Activated CD4-positive, alpha-beta T cell treated with anti-CD3 and anti-CD28 coated beads, Interleukin-2, amount 50 U/mL, for 1 hour (primary cell): ENCODE measurements at regions not wholly inside any gene's neighbourhood (a gene's known extent, or its start where the extent isn't known, plus 50 kb on each side); places are given as distances from the start of the nearest gene placed in this dataset.

ENCODE experiments used
- DNase-seq: peaks from one replicate; pipeline ENCODE4 v3.0.0-alpha.2; 2020

- DNase-seq = no peak
These were observed 57.1 kb upstream of the SAMSN1 start for GRCh38 chr21:14603202-14603601.

DNA sequence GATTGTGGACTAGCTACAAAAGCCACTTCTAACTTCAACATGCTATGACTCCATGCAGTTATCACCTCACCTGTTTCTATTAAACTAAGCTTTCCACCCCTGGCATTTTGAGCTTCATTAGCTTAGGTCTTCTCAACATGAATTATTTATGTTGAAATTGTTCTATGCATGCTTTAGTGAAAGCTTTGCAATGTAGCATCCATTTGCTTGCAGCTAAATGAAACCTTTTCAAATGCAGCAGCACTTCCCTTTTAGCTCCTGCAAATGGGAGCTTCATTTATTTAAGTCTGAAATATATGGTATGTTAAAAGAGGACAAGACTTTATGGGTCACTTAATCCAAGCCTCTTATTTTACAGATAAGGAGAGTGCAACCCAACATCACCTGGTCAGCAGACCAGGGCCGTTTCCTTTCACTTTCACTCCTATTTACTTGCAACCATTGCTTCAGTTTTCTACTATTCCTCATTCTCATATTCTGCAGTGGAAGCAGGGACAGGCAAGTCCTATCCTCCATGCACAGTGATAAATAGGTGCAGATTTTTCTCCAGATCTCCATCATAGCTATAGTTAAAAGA lies 56.4 kb upstream of the SAMSN1 start:
- no peak for DNase-seq

DNA sequence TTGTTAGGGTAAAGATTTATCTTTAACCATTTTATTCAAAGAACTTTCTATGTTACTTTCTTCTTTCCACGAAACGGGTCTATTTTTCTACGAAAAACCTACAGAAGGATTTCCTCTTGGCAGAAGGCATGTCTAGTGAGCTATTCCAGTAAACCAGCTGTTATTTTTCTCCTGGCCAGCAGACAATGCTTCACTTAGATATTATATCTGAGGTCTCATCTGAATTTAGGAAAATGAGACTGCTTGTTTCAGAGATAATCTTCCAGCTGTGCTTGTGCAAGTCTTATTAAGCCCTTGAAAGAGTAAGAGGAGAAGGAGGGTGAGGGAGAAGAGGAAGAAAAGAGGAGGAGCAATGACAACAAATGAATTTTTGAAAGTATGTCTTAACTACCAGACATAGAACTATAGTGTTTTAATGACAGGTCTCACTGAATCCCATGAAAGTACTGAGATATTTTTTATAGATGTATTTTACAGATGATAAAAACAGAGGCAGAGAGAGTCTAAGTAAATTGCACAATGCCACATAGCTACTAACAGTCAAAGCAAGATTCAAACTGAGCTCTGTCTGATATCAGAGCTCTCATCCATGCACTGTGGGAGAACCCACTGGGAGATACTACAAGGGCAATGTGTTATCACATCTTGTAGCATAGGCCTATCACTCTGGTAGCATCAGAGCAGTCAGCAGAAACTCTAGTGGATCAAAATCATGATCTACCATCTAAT lies 54.6 kb upstream of the SAMSN1 start:
- DNase-seq = no peak

GRCh38 chr21:14598065-14598464 lies 52.0 kb upstream of the SAMSN1 start:
- DNase-seq = no peak
